A549 (cell line): ENCODE measurements at regions not wholly inside any gene's neighbourhood (a gene's known extent, or its start where the extent isn't known, plus 50 kb on each side); places are given as distances from the start of the nearest gene placed in this dataset.
"Not testable (repeated sequence)": the region's sequence is repeated elsewhere in the genome, so short reads cannot be mapped to it uniquely, and the experiment has no call there.

ENCODE experiments used
- ATAC-seq, 2 experiments: fragments of 200-7000 bp in 1 of 2; fragments of >200 bp in 1 of 2; cut with Nextera tagmentation in 1 of 2; cut with Tn5 transposase in 1 of 2; 3 replicates each; pipeline versions ENCODE4 v1.8.0 to v1.9.1; 2018 to 2020; ENCODE audit warnings: mild to moderate bottlenecking in 1 of 2, moderate library complexity in 1 of 2
- CTCF ChIA-PET: fragments of 300-600 bp; sonication (Branson Sonifier 250); formaldehyde crosslinking; extraction: SDS; loops from one replicate; lab custom pipeline; 2021; ENCODE audit warnings: antibody characterized with exemption, inconsistent platforms; lab: Yijun Ruan, JAX
- POLR2A ChIA-PET: fragments of 350-600 bp; formaldehyde crosslinking; extraction: SDS; loops from one replicate; lab custom pipeline; 2021; ENCODE audit warnings: antibody characterized with exemption, inconsistent platforms; lab: Yijun Ruan, JAX
- DNase-seq, 2 experiments: peaks; one replicate each; pipeline versions ENCODE4 v3.0.0 to v3.0.0-alpha.2; 2011 to 2016; ENCODE audit warnings: low read depth in 1 of 2, low spot score in 1 of 2
- FAIRE-seq: peaks from 2 replicates; lab custom pipeline; 2011; peaks lifted over from hg19 to GRCh38; lab: Jason Lieb, UNC
- H3K27ac ChIP-seq, 2 experiments: fragments of >200 bp; sonication (Bioruptor Twin); formaldehyde crosslinking; 3 replicates each; pipeline ENCODE4 v1.5.1; 2016 to 2017
- H3K4me1 ChIP-seq: fragments of >200 bp; sonication (Bioruptor Twin); formaldehyde crosslinking; 3 replicates; pipeline ENCODE4 v1.6.1; 2016
- H3K4me2 ChIP-seq: fragments of >200 bp; sonication (Bioruptor Twin); formaldehyde crosslinking; 3 replicates; pipeline ENCODE4 v1.6.1; 2016
- H3K4me3 ChIP-seq: fragments of >200 bp; sonication (Bioruptor Twin); formaldehyde crosslinking; 3 replicates; pipeline ENCODE4 v1.5.1; 2016
- H3K9me3 ChIP-seq: fragments of >200 bp; sonication (Bioruptor Twin); formaldehyde crosslinking; 3 replicates; pipeline ENCODE4 v1.6.1; 2016
- ATOH8 ChIP-seq: fragments of 250-450 bp; sonication (Bioruptor Pico); IDR thresholded peaks from 2 replicates; pipeline ENCODE4 v1.5.0; 2020; ENCODE audit warnings: low read depth, mild to moderate bottlenecking, moderate library complexity
- CHD4 ChIP-seq: fragments of 200-600 bp; sonication (generic); IDR thresholded peaks from 2 replicates; pipeline ENCODE4 v1.6.1; 2016; ENCODE audit warnings: antibody characterized with exemption, mild to moderate bottlenecking, borderline replicate concordance
- EHF ChIP-seq: fragments of 250-450 bp; sonication (Bioruptor Pico); IDR thresholded peaks from 2 replicates; pipeline ENCODE4 v1.5.0; 2020; ENCODE audit warnings: mild to moderate bottlenecking
- EHMT2 ChIP-seq: fragments of 200-600 bp; sonication (generic); IDR thresholded peaks from 2 replicates; pipeline ENCODE4 v1.6.1; 2016; ENCODE audit warnings: antibody characterized with exemption, low read depth, mild to moderate bottlenecking, moderate library complexity
- EP300 ChIP-seq, 2 experiments: fragments of >200 bp; sonication (Bioruptor Twin); formaldehyde crosslinking; IDR thresholded peaks; 2 replicates in 1 of 2; 3 replicates in 1 of 2; pipeline ENCODE4 v1.6.1; 2016 to 2017
- FOSL2 ChIP-seq, 2 experiments: fragments of 450-650 bp in 1 of 2; fragments of >200 bp in 1 of 2; sonication (Bioruptor Twin) in 1 of 2; formaldehyde crosslinking; IDR thresholded peaks; 2 replicates each; pipeline versions ENCODE4 v1.5.0 to v1.6.1; 2016 to 2020; ENCODE audit warnings: mild to moderate bottlenecking in 1 of 2, moderate library complexity in 1 of 2
- FOXS1 ChIP-seq: fragments of 250-450 bp; sonication (Bioruptor Pico); IDR thresholded peaks from 2 replicates; pipeline ENCODE4 v1.5.0; 2020; ENCODE audit warnings: mild to moderate bottlenecking, moderate library complexity
- HDAC2 ChIP-seq: fragments of 200-600 bp; sonication (generic); IDR thresholded peaks from 2 replicates; pipeline ENCODE4 v1.6.1; 2016
- HEYL ChIP-seq: fragments of 250-450 bp; sonication (Bioruptor Pico); IDR thresholded peaks from 2 replicates; pipeline ENCODE4 v1.8.0; 2021; ENCODE audit warnings: mild to moderate bottlenecking, moderate library complexity
- HOXA7 ChIP-seq: fragments of 250-450 bp; sonication (Bioruptor Pico); IDR thresholded peaks from 2 replicates; pipeline ENCODE4 v1.5.0; 2020; ENCODE audit warnings: mild to moderate bottlenecking, moderate library complexity
- HOXB5 ChIP-seq: fragments of 250-450 bp; sonication (Bioruptor Pico); IDR thresholded peaks from 2 replicates; pipeline ENCODE4 v1.5.0; 2020; ENCODE audit warnings: mild to moderate bottlenecking, moderate library complexity
- JUN ChIP-seq, 2 experiments: fragments of >200 bp; sonication (Bioruptor Twin); formaldehyde crosslinking; IDR thresholded peaks; 2 replicates in 1 of 2; 3 replicates in 1 of 2; pipeline ENCODE4 v1.6.1; 2016 to 2017
- KDM1A ChIP-seq: fragments of 200-600 bp; sonication (generic); IDR thresholded peaks from 2 replicates; pipeline ENCODE4 v1.6.1; 2016; ENCODE audit warnings: low read depth, mild to moderate bottlenecking
- MAZ ChIP-seq: fragments of 150-350 bp; IDR thresholded peaks from 2 replicates; pipeline ENCODE4 v1.6.1; 2014; ENCODE audit warnings: antibody characterized with exemption, low read depth, low read length, borderline replicate concordance
- MYC ChIP-seq: IDR thresholded peaks from 2 replicates; pipeline ENCODE4 v1.6.1; 2012; ENCODE audit warnings: mild to moderate bottlenecking, inconsistent platforms, low read length, improper control_type of control experiment, borderline replicate concordance
- NFE2L2 ChIP-seq: fragments of 150-350 bp; conservative IDR thresholded peaks from 2 replicates; pipeline ENCODE4 v1.6.1; 2014; ENCODE audit warnings: low read length
- POLR2AphosphoS2 ChIP-seq: conservative IDR thresholded peaks from 2 replicates; pipeline ENCODE4 v1.6.1; 2012; ENCODE audit warnings: low read length, improper control_type of control experiment, inconsistent platforms
- RCOR1 ChIP-seq: fragments of 150-350 bp; IDR thresholded peaks from 2 replicates; pipeline ENCODE4 v1.6.1; 2014; ENCODE audit warnings: antibody characterized with exemption, low read length, low read depth
- REST ChIP-seq: fragments of 200-600 bp; sonication (generic); IDR thresholded peaks from 2 replicates; pipeline ENCODE4 v1.6.1; 2016; ENCODE audit warnings: antibody characterized with exemption, mild to moderate bottlenecking, moderate library complexity
- SREBF2 ChIP-seq: fragments of 450-650 bp; IDR thresholded peaks from 2 replicates; pipeline ENCODE4 v1.6.1; 2014; ENCODE audit warnings: mild to moderate bottlenecking, moderate library complexity
- TFCP2L1 ChIP-seq: fragments of 250-450 bp; sonication (Bioruptor Pico); IDR thresholded peaks from 2 replicates; pipeline ENCODE4 v1.5.0; 2021; ENCODE audit warnings: mild to moderate bottlenecking
- ZC3H11A ChIP-seq: fragments of 450-650 bp; IDR thresholded peaks from 2 replicates; pipeline ENCODE4 v1.6.1; 2014; ENCODE audit warnings: antibody characterized with exemption, mild to moderate bottlenecking
- ZFP36 ChIP-seq: fragments of 450-650 bp; IDR thresholded peaks from 2 replicates; pipeline ENCODE4 v1.6.1; 2014; ENCODE audit warnings: borderline replicate concordance; ENCODE audit not compliant: partially characterized antibody
- WGBS: methylation state at CpG from one replicate; pipeline ENCODE4 v1.1.6; 2017; ENCODE audit errors: missing lambda C conversion rate; 5-methylcytosine and 5-hydroxymethylcytosine counted together
- TF ChIP-seq, protein P1 (sequence below): fragments of 250-450 bp; sonication (Bioruptor Pico); IDR thresholded peaks from 2 replicates; pipeline ENCODE4 v1.5.0; 2021; ENCODE audit warnings: mild to moderate bottlenecking, moderate library complexity, borderline replicate concordance
- TF ChIP-seq, protein P2 (sequence below): IDR thresholded peaks from 2 replicates; pipeline ENCODE4 v1.6.1; 2012; ENCODE audit warnings: low read depth, borderline replicate concordance

DNA sequence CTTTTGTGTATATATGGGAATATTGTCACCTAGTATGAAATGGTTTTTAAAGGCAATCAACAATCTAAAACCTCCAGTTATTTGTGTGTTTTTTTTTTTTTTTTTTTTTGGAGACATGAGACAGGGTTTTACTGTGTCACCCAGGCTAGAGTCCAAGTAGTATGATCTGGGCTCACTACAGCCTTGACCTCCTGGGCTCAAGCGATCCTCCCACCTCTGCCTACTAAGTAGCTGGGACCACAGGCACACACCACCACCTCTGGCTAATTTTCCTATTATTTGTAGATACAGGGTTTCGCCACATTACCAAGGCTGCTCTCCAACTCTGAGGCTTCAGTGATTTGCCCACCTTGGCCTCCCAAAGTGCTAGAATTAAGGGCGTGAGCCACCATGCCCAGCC is 349.9 kb downstream of the UTRN start:
- H3K4me3 ChIP-seq, result no peak overlapping the region
- no peak for FAIRE-seq
- TF ChIP-seq RCOR1 (no peak), TFCP2L1 (CRISPR knock-in tag) (no peak), FOSL2 (IDR thresholded peaks at IDR 0.05) (no peak), FOSL2 (CRISPR knock-in tag; IDR thresholded peaks at IDR 0.05) (no peak), HEYL (no peak), ATOH8 (CRISPR knock-in tag) (no peak)
- ATAC-seq, result no peak
- H3K4me2 ChIP-seq, result no peak overlapping the region
- no peaks in the 10 kb centered on the region for H3K4me1 ChIP-seq
- ChIA-PET POLR2A (no interaction called here), CTCF (no interaction called here)
- DNase-seq, result no peak
- no peaks in the 10 kb centered on the region for H3K9me3 ChIP-seq
- 90% methylated on average over 3 of the region's 3 CpGs for WGBS
- no peak overlapping the region for H3K27ac ChIP-seq

DNA sequence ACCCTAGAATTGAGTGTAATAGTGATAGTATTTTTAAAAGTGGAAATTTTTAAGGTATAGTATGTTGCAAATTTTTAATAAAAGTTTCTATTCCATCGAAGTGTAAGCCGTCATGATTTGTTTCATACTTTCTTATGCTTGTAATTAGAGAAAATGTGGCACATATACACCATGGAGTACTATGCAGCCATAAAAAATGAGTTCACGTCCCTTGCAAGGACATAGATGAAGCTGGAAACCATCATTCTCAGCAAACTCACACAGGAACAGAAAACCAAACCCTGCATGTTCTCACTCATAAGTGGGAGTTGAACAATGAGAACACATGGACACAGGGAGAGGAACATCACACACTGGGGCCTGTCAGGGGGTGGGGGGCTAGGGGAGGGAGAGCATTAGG is 350.9 kb downstream of the UTRN start:
- DNase-seq, POLR2A ChIA-PET, FAIRE-seq, H3K4me2 ChIP-seq, H3K4me1 ChIP-seq, H3K9me3 ChIP-seq, CTCF ChIA-PET, ATAC-seq, H3K4me3 ChIP-seq, H3K27ac ChIP-seq: not testable (repeated sequence)
- WGBS, result 89% methylated on average over 3 of the region's 3 CpGs

DNA sequence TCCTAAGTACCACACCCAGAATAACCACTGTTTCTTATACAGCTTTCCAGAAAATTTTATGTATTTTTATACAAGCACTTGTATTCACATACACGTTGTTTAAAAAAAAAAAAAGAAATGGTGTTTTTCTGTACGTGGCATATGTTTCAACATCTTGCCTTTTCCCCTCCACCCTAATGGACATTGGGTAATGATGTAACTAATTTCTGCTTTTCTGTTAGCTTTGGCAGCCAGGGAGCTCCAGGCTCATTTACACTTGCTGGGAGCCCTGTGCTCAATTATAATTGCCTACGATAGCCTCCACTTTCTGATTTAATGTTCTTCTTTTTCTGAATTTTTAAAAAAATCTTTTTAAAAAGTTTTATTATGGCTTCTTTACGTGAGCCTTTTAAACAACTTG is 352.4 kb downstream of the UTRN start:
- no peak overlapping the region for H3K4me2 ChIP-seq
- 84% methylated on average over 4 of the region's 4 CpGs for WGBS
- no peaks in the 10 kb centered on the region for H3K4me1 ChIP-seq
- TF ChIP-seq ZFP36, result no peak
- no peak for TF ChIP-seq RCOR1
- TF ChIP-seq POLR2AphosphoS2, result no peak
- TF ChIP-seq JUN (IDR thresholded peaks at IDR 0.05), result no peak
- no peak for TF ChIP-seq FOXS1
- TF ChIP-seq HOXB5 (CRISPR knock-in tag), result no peak
- TF ChIP-seq EHMT2, result no peak
- TF ChIP-seq, protein P1, sequence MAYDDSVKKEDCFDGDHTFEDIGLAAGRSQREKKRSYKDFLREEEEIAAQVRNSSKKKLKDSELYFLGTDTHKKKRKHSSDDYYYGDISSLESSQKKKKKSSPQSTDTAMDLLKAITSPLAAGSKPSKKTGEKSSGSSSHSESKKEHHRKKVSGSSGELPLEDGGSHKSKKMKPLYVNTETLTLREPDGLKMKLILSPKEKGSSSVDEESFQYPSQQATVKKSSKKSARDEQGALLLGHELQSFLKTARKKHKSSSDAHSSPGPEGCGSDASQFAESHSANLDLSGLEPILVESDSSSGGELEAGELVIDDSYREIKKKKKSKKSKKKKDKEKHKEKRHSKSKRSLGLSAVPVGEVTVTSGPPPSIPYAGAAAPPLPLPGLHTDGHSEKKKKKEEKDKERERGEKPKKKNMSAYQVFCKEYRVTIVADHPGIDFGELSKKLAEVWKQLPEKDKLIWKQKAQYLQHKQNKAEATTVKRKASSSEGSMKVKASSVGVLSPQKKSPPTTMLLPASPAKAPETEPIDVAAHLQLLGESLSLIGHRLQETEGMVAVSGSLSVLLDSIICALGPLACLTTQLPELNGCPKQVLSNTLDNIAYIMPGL (CRISPR knock-in tag), result no peak
- no peak for TF ChIP-seq TFCP2L1 (CRISPR knock-in tag)
- ATAC-seq (no peak), DNase-seq (no peak), FAIRE-seq (no peak)
- H3K9me3 ChIP-seq, result no peaks in the 10 kb centered on the region
- CTCF ChIA-PET, result interaction anchor here (0.6 to 0.9 kb wide), 2 partner anchors 112 to 402 kb away, joined by 3 to 6 read pairs; no protein-coding TSS in a partner anchor
- H3K27ac ChIP-seq, result no peak overlapping the region
- no peak overlapping the region for H3K4me3 ChIP-seq
- POLR2A ChIA-PET, result no interaction called here

GRCh38 chr6:144639654-144640053 is 354.5 kb downstream of the UTRN start:
- ATAC-seq (no peak), FAIRE-seq (no peak), DNase-seq (no peak)
- Histone ChIP-seq H3K4me2 (no peak overlapping the region), H3K9me3 (no peaks in the 10 kb centered on the region), H3K4me1 (no peaks in the 10 kb centered on the region), H3K27ac (no peak overlapping the region), H3K4me3 (no peak overlapping the region)
- no peak for TF ChIP-seq NFE2L2
- no peak for TF ChIP-seq MYC
- TF ChIP-seq ZFP36, result no peak
- no peak for TF ChIP-seq SREBF2
- TF ChIP-seq ZC3H11A, result no peak
- no peak for TF ChIP-seq EP300 (IDR thresholded peaks at IDR 0.05)
- TF ChIP-seq, protein P2, sequence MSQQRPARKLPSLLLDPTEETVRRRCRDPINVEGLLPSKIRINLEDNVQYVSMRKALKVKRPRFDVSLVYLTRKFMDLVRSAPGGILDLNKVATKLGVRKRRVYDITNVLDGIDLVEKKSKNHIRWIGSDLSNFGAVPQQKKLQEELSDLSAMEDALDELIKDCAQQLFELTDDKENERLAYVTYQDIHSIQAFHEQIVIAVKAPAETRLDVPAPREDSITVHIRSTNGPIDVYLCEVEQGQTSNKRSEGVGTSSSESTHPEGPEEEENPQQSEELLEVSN, result no peak
- no peak for TF ChIP-seq HOXA7 (CRISPR knock-in tag)
- no peak for TF ChIP-seq REST
- no peak for TF ChIP-seq MAZ
- no peak for TF ChIP-seq TFCP2L1 (CRISPR knock-in tag)
- TF ChIP-seq CHD4, result no peak
- TF ChIP-seq EHF (CRISPR knock-in tag), result no peak
- TF ChIP-seq POLR2AphosphoS2, result no peak
- TF ChIP-seq HDAC2, result no peak
- no peak for TF ChIP-seq KDM1A
- ChIA-PET POLR2A (no interaction called here), CTCF (no interaction called here)
- WGBS, result 93% methylated on average over 1 of the region's 1 CpG
